Muscle of arm (tissue), 1 donor: ENCODE measurements at regions not wholly inside any gene's neighbourhood (a gene's known extent, or its start where the extent isn't known, plus 50 kb on each side); places are given as distances from the start of the nearest gene placed in this dataset.
"Not testable (repeated sequence)": the region's sequence is repeated elsewhere in the genome, so short reads cannot be mapped to it uniquely, and the experiment has no call there.

Experiments
- DNase-seq: peaks from one replicate; pipeline ENCODE4 v3.0.0-alpha.2; 2013

- DNase-seq = no peak
Observed at GRCh38 chr15:87578776-87579175, 677.8 kb downstream of the NTRK3 start.

- no peak for DNase-seq
Observed at GRCh38 chr15:87577336-87577735, 679.2 kb downstream of the NTRK3 start.

- DNase-seq = no peak
Observed at GRCh38 chr15:87576486-87577176, 679.9 kb downstream of the NTRK3 start.

- DNase-seq = no peak
Observed at GRCh38 chr15:87575896-87576473, 680.6 kb downstream of the NTRK3 start.

GRCh38 chr15:87573534-87573933 is 683.0 kb downstream of the NTRK3 start:
- DNase-seq = no peak

- DNase-seq = no peak
Observed at GRCh38 chr15:87573039-87573438, 683.5 kb downstream of the NTRK3 start.

GRCh38 chr15:87572381-87572910 is 684.1 kb downstream of the NTRK3 start:
- no peak for DNase-seq

GRCh38 chr15:87570206-87570605 is 686.3 kb downstream of the NTRK3 start:
- no peak for DNase-seq

- DNase-seq = no peak
Observed at GRCh38 chr15:87569581-87569980, 687.0 kb downstream of the NTRK3 start.

- DNase-seq = peak; percentile 37
Observed at GRCh38 chr15:87567406-87568030, 689.0 kb downstream of the NTRK3 start.

- no peak for DNase-seq
Observed at GRCh38 chr15:87566236-87566635, 690.3 kb downstream of the NTRK3 start.

GRCh38 chr15:87564681-87565080 is 691.9 kb downstream of the NTRK3 start:
- DNase-seq = no peak

GRCh38 chr15:87563869-87564268 is 692.7 kb downstream of the NTRK3 start:
- no peak for DNase-seq

- DNase-seq = no peak
Observed at GRCh38 chr15:87562203-87562602, 694.3 kb downstream of the NTRK3 start.

- DNase-seq = no peak
Observed at GRCh38 chr15:87561641-87562040, 694.9 kb downstream of the NTRK3 start.

GRCh38 chr15:87557881-87558280 is 698.7 kb downstream of the NTRK3 start:
- no peak for DNase-seq

GRCh38 chr15:87556886-87557285 is 699.7 kb downstream of the NTRK3 start:
- DNase-seq = no peak

GRCh38 chr15:87549860-87550259 is 706.7 kb downstream of the NTRK3 start:
- no peak for DNase-seq

- no peak for DNase-seq
Observed at GRCh38 chr15:87549296-87549695, 707.2 kb downstream of the NTRK3 start.

- not testable (repeated sequence) for DNase-seq
Observed at GRCh38 chr15:87548590-87548989, 707.9 kb downstream of the NTRK3 start.

GRCh38 chr15:87547470-87548181 is 708.9 kb downstream of the NTRK3 start:
- no peak for DNase-seq

- DNase-seq = no peak
Observed at GRCh38 chr15:87538327-87538834, 718.2 kb downstream of the NTRK3 start.
